ENCODE measurements at regions not wholly inside any gene's neighbourhood (a gene's known extent, or its start where the extent isn't known, plus 50 kb on each side); places are given as distances from the start of the nearest gene placed in this dataset.

DNA sequence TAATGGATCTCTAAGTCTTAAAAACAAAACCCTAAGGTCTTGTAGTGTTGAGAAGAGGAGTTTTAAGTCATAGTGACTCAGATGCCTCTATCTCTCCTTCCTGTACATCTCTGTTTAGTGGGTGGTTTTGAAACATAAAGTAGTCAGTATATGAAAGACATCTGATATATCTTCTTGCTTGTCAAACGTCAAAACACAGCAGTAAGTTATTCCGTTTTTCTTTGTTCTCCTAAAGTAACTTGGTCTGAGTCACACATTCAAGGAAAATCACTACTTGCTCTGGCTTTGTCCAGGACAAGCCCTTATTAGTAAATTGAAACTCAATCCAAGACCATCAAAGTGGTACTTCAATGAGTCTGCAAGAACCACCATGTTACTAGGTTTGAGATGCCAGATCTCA, 1172.5 kb downstream of the BCL11B start:
- no peak overlapping the region for H3K27ac ChIP-seq
- TF ChIP-seq ZFX (IDR thresholded peaks at IDR 0.05; ENCODE audit: borderline replicate concordance), result no peak
- TF ChIP-seq, protein P1, sequence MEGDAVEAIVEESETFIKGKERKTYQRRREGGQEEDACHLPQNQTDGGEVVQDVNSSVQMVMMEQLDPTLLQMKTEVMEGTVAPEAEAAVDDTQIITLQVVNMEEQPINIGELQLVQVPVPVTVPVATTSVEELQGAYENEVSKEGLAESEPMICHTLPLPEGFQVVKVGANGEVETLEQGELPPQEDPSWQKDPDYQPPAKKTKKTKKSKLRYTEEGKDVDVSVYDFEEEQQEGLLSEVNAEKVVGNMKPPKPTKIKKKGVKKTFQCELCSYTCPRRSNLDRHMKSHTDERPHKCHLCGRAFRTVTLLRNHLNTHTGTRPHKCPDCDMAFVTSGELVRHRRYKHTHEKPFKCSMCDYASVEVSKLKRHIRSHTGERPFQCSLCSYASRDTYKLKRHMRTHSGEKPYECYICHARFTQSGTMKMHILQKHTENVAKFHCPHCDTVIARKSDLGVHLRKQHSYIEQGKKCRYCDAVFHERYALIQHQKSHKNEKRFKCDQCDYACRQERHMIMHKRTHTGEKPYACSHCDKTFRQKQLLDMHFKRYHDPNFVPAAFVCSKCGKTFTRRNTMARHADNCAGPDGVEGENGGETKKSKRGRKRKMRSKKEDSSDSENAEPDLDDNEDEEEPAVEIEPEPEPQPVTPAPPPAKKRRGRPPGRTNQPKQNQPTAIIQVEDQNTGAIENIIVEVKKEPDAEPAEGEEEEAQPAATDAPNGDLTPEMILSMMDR (IDR thresholded peaks at IDR 0.05), result no peak

DNA sequence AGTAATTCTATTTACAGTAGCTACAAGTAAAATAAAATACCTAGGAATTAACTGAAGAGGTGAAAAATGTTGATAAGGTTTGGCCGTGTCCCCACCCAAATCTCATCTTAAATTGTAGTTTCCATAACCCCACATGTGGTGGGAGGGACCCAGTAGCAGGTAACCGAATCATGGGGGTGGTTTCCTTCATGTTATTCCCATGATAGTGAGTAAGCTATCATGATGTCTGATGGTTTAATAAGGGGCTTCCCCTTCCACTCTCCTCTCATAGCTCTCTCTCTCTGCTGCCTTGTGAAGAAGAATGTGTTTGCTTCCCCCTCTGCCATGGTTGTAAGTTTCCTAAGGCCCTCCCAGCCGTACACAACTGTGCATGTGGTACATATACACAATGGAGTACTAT, 1170.7 kb downstream of the BCL11B start:
- TF ChIP-seq, protein P1 (IDR thresholded peaks at IDR 0.05), result no peak
- TF ChIP-seq ZFX (IDR thresholded peaks at IDR 0.05; ENCODE audit: borderline replicate concordance), result no peak
- no peak overlapping the region for H3K27ac ChIP-seq

DNA sequence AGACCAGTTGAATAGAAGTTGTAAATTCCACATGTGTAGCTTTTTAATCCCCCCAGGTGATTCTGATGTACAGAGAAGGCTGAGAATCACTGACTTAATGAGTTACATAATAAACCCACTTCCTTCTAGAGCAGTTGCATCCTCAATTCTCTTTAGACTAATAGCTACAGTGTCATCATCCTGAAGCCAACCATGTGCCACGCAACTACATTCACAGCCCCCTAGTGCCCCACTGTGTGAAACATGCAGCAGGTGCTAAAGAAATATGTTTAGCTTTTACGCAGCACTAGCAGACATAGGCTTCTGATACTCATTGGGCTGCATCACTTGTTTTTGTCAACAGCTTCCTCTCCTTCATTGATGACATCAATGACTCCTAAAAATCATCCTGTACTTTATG, 1168.3 kb downstream of the BCL11B start:
- TF ChIP-seq, protein P1 (IDR thresholded peaks at IDR 0.05), result no peak
- no peak for TF ChIP-seq ZFX (IDR thresholded peaks at IDR 0.05; ENCODE audit: borderline replicate concordance)
- H3K27ac ChIP-seq, result no peak overlapping the region

DNA sequence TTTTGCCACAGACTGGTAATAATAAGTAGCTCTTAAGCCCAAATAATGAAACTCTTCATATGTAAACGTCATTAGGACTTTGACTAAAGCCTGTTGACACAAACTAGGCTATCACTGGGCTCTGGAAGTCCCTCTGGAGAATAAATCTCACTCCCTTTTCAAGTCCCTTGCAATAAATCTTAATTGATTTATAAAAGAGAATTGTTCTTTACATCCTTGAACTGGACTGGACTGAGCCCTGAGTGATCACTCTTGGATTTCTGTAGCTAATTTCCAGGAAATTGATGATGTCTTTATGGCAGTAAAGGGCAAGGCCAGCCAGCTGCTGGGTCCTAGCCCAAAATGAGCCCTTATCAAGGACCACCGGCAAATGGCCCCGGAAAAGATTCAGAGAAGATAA, 1162.7 kb downstream of the BCL11B start:
- TF ChIP-seq ZFX (IDR thresholded peaks at IDR 0.05; ENCODE audit: borderline replicate concordance), result no peak

DNA sequence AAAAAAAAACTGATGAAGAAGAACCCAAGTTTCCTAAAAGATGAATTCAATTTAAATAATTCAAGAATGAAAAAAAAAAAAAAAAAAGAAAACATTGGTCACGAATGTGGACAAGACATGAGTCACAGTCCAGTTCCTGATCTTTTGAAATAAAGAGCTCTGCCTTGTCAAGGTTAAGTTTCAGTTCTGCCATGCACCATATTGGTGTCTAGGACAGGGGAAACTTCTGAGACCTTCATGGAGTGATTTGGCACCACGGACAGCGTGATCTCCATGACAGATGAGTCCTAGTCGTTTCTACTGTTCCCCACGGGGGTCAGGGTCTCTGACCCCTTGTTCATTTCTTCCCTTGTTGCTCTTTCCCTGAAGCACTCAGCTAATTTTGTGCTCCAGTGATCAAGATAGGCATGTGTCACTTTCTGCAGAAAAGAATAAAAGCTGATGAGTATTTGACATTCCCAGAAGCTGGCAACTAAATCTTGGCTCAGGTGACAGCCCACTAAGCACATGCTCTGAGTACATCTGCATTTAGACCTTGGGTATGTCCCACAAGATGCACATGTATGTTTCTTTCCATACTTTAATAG, 1159.7 kb downstream of the BCL11B start:
- no peak overlapping the region for H3K27ac ChIP-seq
- no peak for TF ChIP-seq ZFX (IDR thresholded peaks at IDR 0.05; ENCODE audit: borderline replicate concordance)
- TF ChIP-seq, protein P1 (IDR thresholded peaks at IDR 0.05), result no peak

More for the DNA sequence above, 1162.7 kb downstream of the BCL11B start:
- H3K27ac ChIP-seq, result no peak overlapping the region

DNA sequence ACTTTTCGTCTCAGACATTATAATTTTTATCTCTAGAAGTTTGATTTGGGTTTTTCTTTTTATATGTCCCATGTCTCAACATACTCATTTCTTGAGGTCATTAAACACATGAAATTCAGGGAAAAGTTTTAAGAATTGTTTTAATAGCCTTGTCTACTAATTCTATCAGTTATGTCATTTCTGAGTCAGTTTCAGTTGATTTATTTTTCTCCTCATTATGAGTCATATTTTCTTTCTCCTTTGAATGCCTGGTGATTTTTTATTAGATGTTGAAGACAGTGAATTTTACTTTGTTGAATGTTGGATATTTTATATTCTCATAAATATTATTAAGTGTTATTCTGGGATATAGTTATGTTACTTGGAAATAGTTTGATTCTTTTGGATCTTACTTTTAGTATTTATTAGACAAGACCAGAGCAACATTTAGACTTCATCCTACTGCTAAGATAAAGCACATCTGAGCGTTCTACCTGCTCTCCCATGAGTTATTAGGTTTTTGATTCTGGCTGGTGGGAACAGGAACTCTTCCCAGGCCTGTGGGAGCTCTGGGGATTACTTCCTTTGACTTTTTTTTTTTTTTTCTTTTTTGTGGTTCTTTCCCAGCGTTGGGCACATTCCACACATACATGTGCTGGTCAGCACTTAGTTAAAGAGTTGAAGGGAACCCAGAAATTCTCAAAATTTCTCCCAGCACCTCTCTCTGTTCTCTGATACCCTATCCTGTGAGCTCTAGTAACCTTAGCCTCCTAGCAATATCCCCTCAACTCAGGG, 1157.7 kb downstream of the BCL11B start:
- H3K27ac ChIP-seq, result no peak overlapping the region
- no peak for TF ChIP-seq ZFX (IDR thresholded peaks at IDR 0.05; ENCODE audit: borderline replicate concordance)
- TF ChIP-seq, protein P1 (IDR thresholded peaks at IDR 0.05), result no peak

DNA sequence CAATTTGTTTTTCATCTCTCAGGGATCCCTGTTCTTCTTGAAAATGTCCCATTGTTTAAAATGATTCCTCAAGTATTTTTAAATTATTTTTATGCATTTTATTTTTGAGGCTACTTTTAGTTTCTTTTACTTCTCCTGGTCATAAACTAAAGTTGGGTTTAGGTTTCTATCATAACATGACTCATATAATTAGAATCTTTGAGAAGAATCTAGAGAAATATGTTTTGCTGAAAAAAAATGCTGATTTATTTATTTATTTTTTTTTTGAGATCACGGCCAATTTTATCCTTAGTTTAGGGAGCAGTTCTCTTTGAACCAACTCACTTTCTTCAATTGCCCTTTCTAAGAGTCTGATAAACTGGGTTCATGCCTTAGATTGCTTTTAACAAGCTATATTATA, 1157.1 kb downstream of the BCL11B start:
- TF ChIP-seq ZFX (IDR thresholded peaks at IDR 0.05; ENCODE audit: borderline replicate concordance), result no peak
- TF ChIP-seq, protein P1 (IDR thresholded peaks at IDR 0.05), result no peak
- H3K27ac ChIP-seq, result no peak overlapping the region
